SU-DHL-6 (cell line): ENCODE measurements at regions not wholly inside any gene's neighbourhood (a gene's known extent, or its start where the extent isn't known, plus 50 kb on each side); places are given as distances from the start of the nearest gene placed in this dataset.

Experiments
- H2AFZ ChIP-seq: fragments of 200-600 bp; sonication (generic); 2 replicates; pipeline ENCODE4 v1.6.1; 2014; ENCODE audit warnings: low read depth, mild to moderate bottlenecking, moderate library complexity, mixed read lengths, antibody characterized with exemption, low read length; ENCODE audit not compliant: severe bottlenecking
- H3F3A ChIP-seq: fragments of 200-600 bp; shearing (Covaris generic); 2 replicates; pipeline ENCODE4 v1.6.0; 2016; ENCODE audit warnings: antibody characterized with exemption, mild to moderate bottlenecking; ENCODE audit not compliant: insufficient read depth
- H3K27ac ChIP-seq: fragments of 200-600 bp; sonication (generic); 2 replicates; pipeline ENCODE4 v1.5.1; 2016; ENCODE audit warnings: low read depth, mild to moderate bottlenecking, low read length, moderate library complexity, mixed read lengths
- H3K27me3 ChIP-seq: fragments of 200-600 bp; sonication (generic), shearing (Covaris generic); 2 replicates; pipeline ENCODE4 v1.6.0; 2014; ENCODE audit warnings: mild to moderate bottlenecking, low read length
- H3K36me3 ChIP-seq: fragments of 200-600 bp; sonication (generic); 2 replicates; pipeline ENCODE4 v1.6.1; 2014; ENCODE audit warnings: mild to moderate bottlenecking, low read length, mixed read lengths
- H3K4me2 ChIP-seq: fragments of 300-600, 200-600 bp; shearing (Covaris generic), sonication (generic); 2 replicates; pipeline ENCODE4 v1.6.0; 2014; ENCODE audit warnings: low read length, low read depth, mild to moderate bottlenecking; ENCODE audit not compliant: poor library complexity, severe bottlenecking
- H3K4me3 ChIP-seq: fragments of 200-600 bp; sonication (generic); 2 replicates; pipeline ENCODE4 v1.5.1; 2014; ENCODE audit warnings: antibody characterized with exemption, low read length, mild to moderate bottlenecking, mixed read lengths; ENCODE audit not compliant: insufficient read depth, poor library complexity, severe bottlenecking
- H3K79me2 ChIP-seq: fragments of 200-600 bp; sonication (generic); 2 replicates; pipeline ENCODE4 v1.6.1; 2014; ENCODE audit warnings: mild to moderate bottlenecking, low read length, moderate library complexity; ENCODE audit not compliant: insufficient read depth
- H3K9ac ChIP-seq: fragments of 200-600 bp; sonication (generic); 2 replicates; pipeline ENCODE4 v1.7.0; 2014; ENCODE audit warnings: mild to moderate bottlenecking, low read length
- H3K9me2 ChIP-seq: fragments of 200-600 bp; sonication (generic); replicated peaks from 2 replicates; pipeline ENCODE4 v1.6.1; 2014; ENCODE audit warnings: low read length; ENCODE audit not compliant: insufficient read depth
- H3K9me3 ChIP-seq: fragments of 200-600 bp; sonication (generic); 2 replicates; pipeline ENCODE4 v1.6.1; 2014; ENCODE audit warnings: low read length, mixed read lengths; ENCODE audit not compliant: insufficient read depth
- H4K20me1 ChIP-seq: fragments of 200-600 bp; sonication (generic); 2 replicates; pipeline ENCODE4 v1.6.1; 2014; ENCODE audit warnings: low read depth, mild to moderate bottlenecking, antibody characterized with exemption, low read length, moderate library complexity, mixed read lengths
- EZH2phosphoT487 ChIP-seq: fragments of 200-600 bp; sonication (generic), shearing (Covaris generic); conservative IDR thresholded peaks from 2 replicates; pipeline ENCODE4 v1.6.1; 2018; ENCODE audit warnings: mild to moderate bottlenecking, antibody characterized with exemption, low read length, moderate library complexity, mixed read lengths
- TF ChIP-seq, protein P1 (sequence below): fragments of 200-600 bp; sonication (generic); IDR thresholded peaks from one replicate; pipeline ENCODE4 v1.5.1; 2017; ENCODE audit warnings: antibody characterized with exemption, mild to moderate bottlenecking, low read length, moderate library complexity; ENCODE audit not compliant: insufficient read depth, poor library complexity, severe bottlenecking

GRCh38 chr18:10157706-10158105, 243.9 kb downstream of the VAPA start:
- Histone ChIP-seq H3F3A (no peaks in the 10 kb centered on the region), H3K4me3 (no peak overlapping the region), H3K79me2 (no peaks in the 10 kb centered on the region), H3K27ac (no peak overlapping the region), H4K20me1 (no peaks in the 10 kb centered on the region), H3K36me3 (no peaks in the 10 kb centered on the region), H3K4me2 (no peak overlapping the region), H3K9me3 (no peaks in the 10 kb centered on the region), H3K27me3 (no peaks in the 10 kb centered on the region; the same call in 1 of the 2 replicates), H2AFZ (no peak overlapping the region), H3K9me2 (no peaks in the 10 kb centered on the region), H3K9ac (no peak overlapping the region)
- no peak for TF ChIP-seq EZH2phosphoT487
- TF ChIP-seq, protein P1, sequence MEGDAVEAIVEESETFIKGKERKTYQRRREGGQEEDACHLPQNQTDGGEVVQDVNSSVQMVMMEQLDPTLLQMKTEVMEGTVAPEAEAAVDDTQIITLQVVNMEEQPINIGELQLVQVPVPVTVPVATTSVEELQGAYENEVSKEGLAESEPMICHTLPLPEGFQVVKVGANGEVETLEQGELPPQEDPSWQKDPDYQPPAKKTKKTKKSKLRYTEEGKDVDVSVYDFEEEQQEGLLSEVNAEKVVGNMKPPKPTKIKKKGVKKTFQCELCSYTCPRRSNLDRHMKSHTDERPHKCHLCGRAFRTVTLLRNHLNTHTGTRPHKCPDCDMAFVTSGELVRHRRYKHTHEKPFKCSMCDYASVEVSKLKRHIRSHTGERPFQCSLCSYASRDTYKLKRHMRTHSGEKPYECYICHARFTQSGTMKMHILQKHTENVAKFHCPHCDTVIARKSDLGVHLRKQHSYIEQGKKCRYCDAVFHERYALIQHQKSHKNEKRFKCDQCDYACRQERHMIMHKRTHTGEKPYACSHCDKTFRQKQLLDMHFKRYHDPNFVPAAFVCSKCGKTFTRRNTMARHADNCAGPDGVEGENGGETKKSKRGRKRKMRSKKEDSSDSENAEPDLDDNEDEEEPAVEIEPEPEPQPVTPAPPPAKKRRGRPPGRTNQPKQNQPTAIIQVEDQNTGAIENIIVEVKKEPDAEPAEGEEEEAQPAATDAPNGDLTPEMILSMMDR = no peak

DNA sequence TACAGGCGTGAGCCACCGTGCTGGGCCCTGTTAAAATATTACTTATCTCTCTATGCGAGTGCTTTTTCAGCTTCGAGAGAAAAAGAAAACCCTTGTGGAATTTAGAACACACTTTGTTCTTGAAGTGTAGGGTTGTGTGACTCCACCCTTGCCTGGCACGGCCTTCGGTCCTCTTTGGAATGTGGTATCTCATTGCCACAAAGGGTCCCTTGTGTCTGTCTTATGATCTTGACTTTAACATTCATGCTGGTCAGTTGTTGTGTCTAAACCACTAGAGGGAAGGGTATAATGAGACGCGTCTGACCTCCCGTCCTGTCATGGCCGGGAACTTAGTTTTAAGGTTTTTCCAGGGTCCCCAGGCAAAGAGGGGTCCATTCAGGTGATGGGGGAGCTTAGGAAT, 246.4 kb downstream of the VAPA start:
- TF ChIP-seq, protein P1 = no peak
- TF ChIP-seq EZH2phosphoT487 = no peak
- no peaks in the 10 kb centered on the region for H3K36me3 ChIP-seq
- no peaks in the 10 kb centered on the region for H3K9me3 ChIP-seq
- no peak overlapping the region for H3K4me2 ChIP-seq
- no peak overlapping the region for H3K4me3 ChIP-seq
- no peak overlapping the region for H2AFZ ChIP-seq
- no peak overlapping the region for H3K27ac ChIP-seq
- no peaks in the 10 kb centered on the region; the same call in 1 of the 2 replicates for H3K27me3 ChIP-seq
- no peaks in the 10 kb centered on the region for H3F3A ChIP-seq
- no peaks in the 10 kb centered on the region for H3K79me2 ChIP-seq
- H3K9ac ChIP-seq = no peak overlapping the region
- no peaks in the 10 kb centered on the region for H3K9me2 ChIP-seq
- no peaks in the 10 kb centered on the region for H4K20me1 ChIP-seq

DNA sequence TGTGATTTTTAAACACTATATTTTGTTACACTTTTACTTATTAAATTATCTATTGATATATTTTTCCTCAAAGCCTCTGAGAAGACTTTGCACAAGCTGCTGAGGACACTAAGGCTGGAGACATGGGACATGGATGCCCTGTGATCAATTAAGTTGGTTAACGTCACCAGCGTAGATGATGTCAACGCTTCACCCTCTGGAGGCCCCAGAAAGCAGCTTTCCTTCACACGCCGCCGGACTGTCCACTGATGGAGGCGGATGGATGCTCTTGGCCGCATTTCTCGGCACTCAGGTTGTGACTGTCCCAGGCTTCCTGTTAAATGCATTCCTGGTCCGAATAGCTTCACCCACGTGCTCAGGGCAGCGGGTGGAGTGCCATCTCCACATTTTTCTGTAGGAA, 247.5 kb downstream of the VAPA start:
- H3K27me3 ChIP-seq = no peaks in the 10 kb centered on the region
- H3K79me2 ChIP-seq = no peaks in the 10 kb centered on the region
- no peaks in the 10 kb centered on the region for H3K36me3 ChIP-seq
- no peak overlapping the region for H3K9ac ChIP-seq
- TF ChIP-seq EZH2phosphoT487 = no peak
- TF ChIP-seq, protein P1 = no peak
- H2AFZ ChIP-seq = no peak overlapping the region
- H3K9me3 ChIP-seq = no peaks in the 10 kb centered on the region
- H3K27ac ChIP-seq = no peak overlapping the region
- H4K20me1 ChIP-seq = no peaks in the 10 kb centered on the region
- no peak overlapping the region for H3K4me2 ChIP-seq
- H3K9me2 ChIP-seq = no peaks in the 10 kb centered on the region
- H3K4me3 ChIP-seq = no peak overlapping the region
- H3F3A ChIP-seq = no peaks in the 10 kb centered on the region

DNA sequence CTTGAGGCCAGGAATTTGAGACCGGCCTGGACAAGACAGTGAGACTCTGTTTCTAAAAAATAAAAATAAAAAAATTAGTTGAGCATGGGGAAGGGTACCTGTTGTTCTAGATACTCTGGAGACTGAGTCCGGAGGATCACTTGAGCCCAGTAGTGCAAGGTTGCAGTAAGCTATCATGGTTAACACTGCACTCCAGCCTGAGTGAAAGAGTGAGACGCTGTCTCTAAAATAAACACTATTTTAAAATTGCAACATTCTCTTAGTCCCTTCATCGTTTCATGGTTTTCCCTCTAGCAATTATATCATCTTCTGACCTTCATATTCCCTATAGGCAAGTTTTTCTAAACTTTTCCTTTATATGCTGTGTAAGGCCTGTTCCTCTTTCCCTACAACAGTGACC, 248.5 kb downstream of the VAPA start:
- no peak overlapping the region for H2AFZ ChIP-seq
- no peaks in the 10 kb centered on the region for H3F3A ChIP-seq
- no peak overlapping the region for H3K4me2 ChIP-seq
- no peak overlapping the region for H3K27ac ChIP-seq
- H3K9ac ChIP-seq = no peak overlapping the region
- H3K9me2 ChIP-seq = no peaks in the 10 kb centered on the region
- TF ChIP-seq EZH2phosphoT487 = no peak
- TF ChIP-seq, protein P1 = no peak
- no peaks in the 10 kb centered on the region for H3K79me2 ChIP-seq
- no peaks in the 10 kb centered on the region for H3K9me3 ChIP-seq
- H3K36me3 ChIP-seq = no peaks in the 10 kb centered on the region
- no peaks in the 10 kb centered on the region for H3K27me3 ChIP-seq
- H4K20me1 ChIP-seq = no peaks in the 10 kb centered on the region
- no peak overlapping the region for H3K4me3 ChIP-seq
